HL-60 (cell line): ENCODE measurements at regions not wholly inside any gene's neighbourhood (a gene's known extent, or its start where the extent isn't known, plus 50 kb on each side); places are given as distances from the start of the nearest gene placed in this dataset.

Experiments used
- DNase-seq, 2 experiments: peaks; one replicate each; pipeline ENCODE4 v3.0.0-alpha.2; 2010 to 2020; ENCODE audit warnings: low read depth in 1 of 2, low spot score in 1 of 2
- H3K27ac ChIP-seq: fragments of 250-450 bp; sonication (Bioruptor Pico); replicated peaks from 2 replicates; pipeline ENCODE4 v1.5.1; 2020; ENCODE audit warnings: mild to moderate bottlenecking, moderate library complexity
- H3K27me3 ChIP-seq: fragments of 250-450 bp; sonication (Bioruptor Pico); 2 replicates; pipeline ENCODE4 v1.5.1; 2021; ENCODE audit warnings: mild to moderate bottlenecking, moderate library complexity; ENCODE audit not compliant: insufficient read depth, poor library complexity, severe bottlenecking
- H3K4me3 ChIP-seq: replicated peaks from 2 replicates; pipeline ENCODE4 v1.5.1; 2011; ENCODE audit warnings: mild to moderate bottlenecking, control low read depth, low read length; ENCODE audit not compliant: insufficient read depth
- GABPA ChIP-seq: IDR thresholded peaks from 2 replicates; pipeline ENCODE4 v1.6.1; 2012; ENCODE audit warnings: low read depth
- POLR2AphosphoS5 ChIP-seq: IDR thresholded peaks from 2 replicates; pipeline ENCODE4 v1.6.1; 2012; ENCODE audit warnings: low read depth
- SPI1 ChIP-seq: IDR thresholded peaks from 2 replicates; pipeline ENCODE4 v1.6.1; 2012; ENCODE audit warnings: low read depth, mild to moderate bottlenecking, borderline replicate concordance
- TF ChIP-seq, protein P1 (sequence below): IDR thresholded peaks from one replicate; pipeline ENCODE4 v1.5.1; 2011; ENCODE audit warnings: low read length, control low read depth, inconsistent platforms; ENCODE audit not compliant: insufficient read depth
- TF ChIP-seq, protein P2 (sequence below): IDR thresholded peaks from 2 replicates; pipeline ENCODE4 v1.6.1; 2012; ENCODE audit warnings: low read depth; ENCODE audit not compliant: insufficient replicate concordance

DNA sequence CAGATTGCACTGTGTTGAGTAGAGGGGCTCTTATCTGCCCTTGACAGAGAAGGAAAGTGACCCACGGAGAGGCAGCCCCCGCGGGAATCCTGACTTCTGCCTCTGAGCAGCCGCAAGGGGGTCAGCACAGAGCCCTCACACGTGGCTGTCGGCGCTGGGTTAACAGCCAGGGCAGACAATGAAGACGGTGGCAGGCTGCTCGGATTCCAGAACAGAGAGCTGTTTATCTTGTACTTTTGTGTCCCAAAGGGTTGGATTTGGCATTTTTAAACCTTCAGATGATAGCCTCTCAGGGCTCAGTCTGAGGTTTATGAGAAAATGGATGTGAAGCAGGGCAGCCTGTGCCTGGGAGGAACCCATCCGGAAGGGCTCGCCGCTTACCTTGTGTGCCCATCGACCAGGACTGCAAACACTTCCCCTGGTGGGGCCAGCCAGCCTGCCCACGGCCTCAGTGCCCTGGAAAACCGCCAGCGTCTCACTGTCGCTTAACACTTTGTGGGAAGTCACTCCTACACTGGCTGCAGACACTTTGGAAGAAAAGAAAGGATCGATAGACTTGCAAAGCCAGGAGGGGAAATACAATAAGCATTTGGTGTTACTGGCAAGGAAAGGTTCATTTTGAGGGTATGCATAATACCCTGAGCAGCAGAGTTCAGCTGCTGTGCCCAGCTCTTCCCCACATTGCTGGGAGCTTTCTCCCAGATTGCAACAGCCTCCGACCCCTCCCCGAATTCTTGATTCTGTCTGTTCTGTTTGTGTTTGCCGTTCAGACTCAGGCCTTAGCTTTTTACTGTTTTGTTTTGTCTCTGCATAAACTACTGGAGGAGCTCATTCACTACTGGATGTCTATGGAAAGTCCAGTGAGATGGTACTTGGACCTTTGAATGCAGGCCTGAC lies 325.3 kb upstream of the MYT1L start:
- no peaks in the 10 kb centered on the region for H3K27me3 ChIP-seq

DNA sequence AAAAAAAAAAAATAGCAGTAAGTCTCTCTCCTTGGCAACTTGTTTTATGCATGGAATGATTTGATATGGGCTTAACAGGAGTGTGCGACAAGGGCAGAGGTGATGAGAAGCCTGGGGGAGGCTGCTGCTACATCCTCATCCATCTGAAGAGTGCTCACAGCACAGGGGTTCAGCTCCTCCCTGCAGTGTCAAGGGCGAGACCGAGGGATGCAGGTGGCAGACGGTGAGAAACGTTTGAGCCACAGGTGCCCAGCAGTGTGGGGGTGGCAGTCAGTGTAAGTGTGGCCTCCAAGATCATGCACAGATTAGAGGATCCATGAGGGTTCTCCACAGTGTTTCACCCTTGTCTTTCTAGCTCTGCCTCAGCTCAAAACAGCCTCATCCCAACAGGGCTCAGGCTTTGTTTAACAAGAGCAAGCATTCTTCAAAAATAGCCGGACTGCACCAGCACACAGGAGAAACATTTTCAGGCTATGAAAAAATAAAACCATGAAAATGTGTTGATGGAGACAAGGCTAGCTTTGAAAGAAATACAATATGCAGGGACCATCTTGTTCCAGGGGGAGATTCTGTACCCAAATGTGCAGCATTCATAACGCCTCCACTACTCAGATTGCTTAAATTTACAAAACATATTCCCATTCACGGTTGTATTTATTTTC lies 324.5 kb upstream of the MYT1L start:
- H3K27me3 ChIP-seq, result no peaks in the 10 kb centered on the region
- TF ChIP-seq, protein P1, sequence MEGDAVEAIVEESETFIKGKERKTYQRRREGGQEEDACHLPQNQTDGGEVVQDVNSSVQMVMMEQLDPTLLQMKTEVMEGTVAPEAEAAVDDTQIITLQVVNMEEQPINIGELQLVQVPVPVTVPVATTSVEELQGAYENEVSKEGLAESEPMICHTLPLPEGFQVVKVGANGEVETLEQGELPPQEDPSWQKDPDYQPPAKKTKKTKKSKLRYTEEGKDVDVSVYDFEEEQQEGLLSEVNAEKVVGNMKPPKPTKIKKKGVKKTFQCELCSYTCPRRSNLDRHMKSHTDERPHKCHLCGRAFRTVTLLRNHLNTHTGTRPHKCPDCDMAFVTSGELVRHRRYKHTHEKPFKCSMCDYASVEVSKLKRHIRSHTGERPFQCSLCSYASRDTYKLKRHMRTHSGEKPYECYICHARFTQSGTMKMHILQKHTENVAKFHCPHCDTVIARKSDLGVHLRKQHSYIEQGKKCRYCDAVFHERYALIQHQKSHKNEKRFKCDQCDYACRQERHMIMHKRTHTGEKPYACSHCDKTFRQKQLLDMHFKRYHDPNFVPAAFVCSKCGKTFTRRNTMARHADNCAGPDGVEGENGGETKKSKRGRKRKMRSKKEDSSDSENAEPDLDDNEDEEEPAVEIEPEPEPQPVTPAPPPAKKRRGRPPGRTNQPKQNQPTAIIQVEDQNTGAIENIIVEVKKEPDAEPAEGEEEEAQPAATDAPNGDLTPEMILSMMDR, result no peak
- TF ChIP-seq POLR2AphosphoS5 (no peak), GABPA (no peak), SPI1 (no peak)
- TF ChIP-seq, protein P2, sequence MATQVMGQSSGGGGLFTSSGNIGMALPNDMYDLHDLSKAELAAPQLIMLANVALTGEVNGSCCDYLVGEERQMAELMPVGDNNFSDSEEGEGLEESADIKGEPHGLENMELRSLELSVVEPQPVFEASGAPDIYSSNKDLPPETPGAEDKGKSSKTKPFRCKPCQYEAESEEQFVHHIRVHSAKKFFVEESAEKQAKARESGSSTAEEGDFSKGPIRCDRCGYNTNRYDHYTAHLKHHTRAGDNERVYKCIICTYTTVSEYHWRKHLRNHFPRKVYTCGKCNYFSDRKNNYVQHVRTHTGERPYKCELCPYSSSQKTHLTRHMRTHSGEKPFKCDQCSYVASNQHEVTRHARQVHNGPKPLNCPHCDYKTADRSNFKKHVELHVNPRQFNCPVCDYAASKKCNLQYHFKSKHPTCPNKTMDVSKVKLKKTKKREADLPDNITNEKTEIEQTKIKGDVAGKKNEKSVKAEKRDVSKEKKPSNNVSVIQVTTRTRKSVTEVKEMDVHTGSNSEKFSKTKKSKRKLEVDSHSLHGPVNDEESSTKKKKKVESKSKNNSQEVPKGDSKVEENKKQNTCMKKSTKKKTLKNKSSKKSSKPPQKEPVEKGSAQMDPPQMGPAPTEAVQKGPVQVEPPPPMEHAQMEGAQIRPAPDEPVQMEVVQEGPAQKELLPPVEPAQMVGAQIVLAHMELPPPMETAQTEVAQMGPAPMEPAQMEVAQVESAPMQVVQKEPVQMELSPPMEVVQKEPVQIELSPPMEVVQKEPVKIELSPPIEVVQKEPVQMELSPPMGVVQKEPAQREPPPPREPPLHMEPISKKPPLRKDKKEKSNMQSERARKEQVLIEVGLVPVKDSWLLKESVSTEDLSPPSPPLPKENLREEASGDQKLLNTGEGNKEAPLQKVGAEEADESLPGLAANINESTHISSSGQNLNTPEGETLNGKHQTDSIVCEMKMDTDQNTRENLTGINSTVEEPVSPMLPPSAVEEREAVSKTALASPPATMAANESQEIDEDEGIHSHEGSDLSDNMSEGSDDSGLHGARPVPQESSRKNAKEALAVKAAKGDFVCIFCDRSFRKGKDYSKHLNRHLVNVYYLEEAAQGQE, result no peak
- no peak overlapping the region for H3K4me3 ChIP-seq
- no peak for DNase-seq
- H3K27ac ChIP-seq, result no peak overlapping the region

More for the DNA sequence above, 325.3 kb upstream of the MYT1L start:
- TF ChIP-seq GABPA, result no peak
- no peak for TF ChIP-seq POLR2AphosphoS5
- TF ChIP-seq, protein P2, result no peak
- no peak for TF ChIP-seq SPI1
- TF ChIP-seq, protein P1, result no peak
- no peak for DNase-seq
- Histone ChIP-seq H3K27ac (no peak overlapping the region), H3K4me3 (no peak overlapping the region)

DNA sequence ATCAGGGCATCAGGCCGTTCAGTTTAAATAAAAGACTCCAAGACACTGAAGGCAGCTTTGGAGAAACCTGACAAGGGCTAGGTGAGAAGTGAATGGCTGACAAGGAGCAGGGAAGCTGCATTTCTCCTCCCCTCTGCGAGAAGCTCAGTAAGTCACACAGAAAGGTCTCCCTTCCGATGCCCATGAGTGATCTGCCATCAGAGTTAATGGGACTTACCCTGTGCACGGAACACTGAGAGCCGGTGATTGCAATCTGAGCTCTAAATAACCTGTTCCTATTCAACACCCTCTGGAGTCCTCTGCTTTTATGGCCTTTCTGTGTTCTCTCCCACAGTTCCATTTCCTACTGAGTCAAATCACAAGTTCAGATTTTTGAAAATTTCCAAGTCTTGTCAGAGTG lies 322.2 kb upstream of the MYT1L start:
- no peak overlapping the region for H3K27ac ChIP-seq
- no peak for DNase-seq
- TF ChIP-seq SPI1, result no peak
- TF ChIP-seq, protein P1, result no peak
- TF ChIP-seq, protein P2, result no peak
- TF ChIP-seq POLR2AphosphoS5, result no peak
- no peak for TF ChIP-seq GABPA
- H3K4me3 ChIP-seq, result no peak overlapping the region
- H3K27me3 ChIP-seq, result no peaks in the 10 kb centered on the region
